GM19043 (cell line): ENCODE measurements at regions not wholly inside any gene's neighbourhood (a gene's known extent, or its start where the extent isn't known, plus 50 kb on each side); places are given as distances from the start of the nearest gene placed in this dataset.
"Not testable (repeated sequence)": the region's sequence is repeated elsewhere in the genome, so short reads cannot be mapped to it uniquely, and the experiment has no call there.

Experiments used
- ATAC-seq: cut with Tn5 transposase; IDR thresholded peaks from one replicate; pipeline ENCODE4 v1.9.1; 2021; ENCODE audit warnings: low read depth; ENCODE audit not compliant: unreplicated experiment

DNA sequence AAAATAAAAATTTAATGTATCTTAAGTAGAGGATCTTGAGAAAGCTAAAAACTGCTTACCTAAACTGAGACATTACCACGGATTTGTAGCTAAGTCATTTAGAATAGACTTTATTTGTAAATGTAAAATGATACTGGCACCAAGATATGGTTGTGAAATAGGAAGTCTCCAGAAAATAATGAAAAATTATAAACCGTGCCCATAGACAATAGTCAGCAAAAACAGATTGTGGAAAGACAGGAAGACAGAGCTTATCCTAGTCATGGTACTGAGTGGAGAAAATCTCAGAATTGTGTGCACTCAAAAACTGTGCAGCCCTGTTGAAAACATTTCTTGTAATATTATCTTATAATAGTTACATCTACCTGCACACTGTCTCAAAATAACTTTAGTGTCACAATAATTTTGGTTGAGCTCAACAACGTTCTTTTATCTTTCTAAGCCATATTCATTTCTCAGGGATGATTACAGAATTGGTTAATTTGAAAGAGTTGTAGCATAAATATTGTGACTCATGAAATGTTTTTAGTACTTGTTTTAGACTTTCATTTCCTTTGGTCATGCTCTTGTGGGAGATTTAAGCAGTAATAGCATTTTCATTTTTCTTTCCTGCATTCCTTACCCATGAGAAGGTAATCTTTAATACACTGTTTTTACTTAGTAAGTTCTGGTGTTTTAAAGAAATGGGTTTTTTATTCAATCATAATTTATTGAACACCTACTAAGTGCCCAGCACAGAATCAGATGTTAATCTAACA lies 174.5 kb downstream of the SOX4 start:
- no peak for ATAC-seq

DNA sequence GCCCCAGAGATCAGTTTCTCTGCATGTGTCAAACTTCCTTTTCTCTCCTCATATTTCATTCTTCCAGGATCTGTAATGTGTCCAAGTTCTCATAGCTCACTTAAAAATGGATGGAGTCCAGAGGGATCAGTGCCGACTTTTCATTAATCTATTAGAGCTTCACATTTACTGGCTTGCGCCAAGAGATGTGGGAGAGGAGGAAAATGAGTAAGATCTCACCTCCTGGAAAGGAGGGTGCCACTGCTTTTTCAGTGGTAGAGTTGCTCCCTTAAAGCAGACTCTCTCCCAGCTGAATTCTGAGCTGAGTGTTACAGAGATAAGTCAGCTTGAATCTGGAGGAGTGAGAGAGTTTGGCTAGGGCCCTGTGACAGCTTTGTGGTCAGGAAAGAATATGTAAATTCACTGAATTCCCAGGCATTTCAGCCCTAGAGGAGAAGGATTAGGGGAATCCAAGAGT lies 175.9 kb downstream of the SOX4 start:
- ATAC-seq, result no peak

DNA sequence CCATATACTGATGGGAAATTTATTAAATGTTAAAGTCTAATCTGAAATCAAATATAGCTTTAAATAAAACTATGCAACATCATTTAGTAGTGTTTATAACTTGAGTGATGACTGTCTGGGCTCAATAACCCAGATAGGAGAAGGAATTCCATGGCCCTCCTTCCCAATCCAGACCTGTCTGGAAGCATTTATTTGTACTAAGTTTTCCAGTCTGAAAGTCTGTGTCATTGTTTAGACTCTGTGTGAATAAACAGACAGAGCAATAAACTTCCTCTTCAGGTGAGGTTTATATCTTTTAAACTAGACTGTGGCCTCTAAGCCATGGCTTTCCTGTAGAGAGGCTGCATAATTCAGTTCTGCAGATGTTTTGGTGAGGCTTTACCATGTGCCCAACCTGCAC lies 176.4 kb downstream of the SOX4 start:
- no peak for ATAC-seq

DNA sequence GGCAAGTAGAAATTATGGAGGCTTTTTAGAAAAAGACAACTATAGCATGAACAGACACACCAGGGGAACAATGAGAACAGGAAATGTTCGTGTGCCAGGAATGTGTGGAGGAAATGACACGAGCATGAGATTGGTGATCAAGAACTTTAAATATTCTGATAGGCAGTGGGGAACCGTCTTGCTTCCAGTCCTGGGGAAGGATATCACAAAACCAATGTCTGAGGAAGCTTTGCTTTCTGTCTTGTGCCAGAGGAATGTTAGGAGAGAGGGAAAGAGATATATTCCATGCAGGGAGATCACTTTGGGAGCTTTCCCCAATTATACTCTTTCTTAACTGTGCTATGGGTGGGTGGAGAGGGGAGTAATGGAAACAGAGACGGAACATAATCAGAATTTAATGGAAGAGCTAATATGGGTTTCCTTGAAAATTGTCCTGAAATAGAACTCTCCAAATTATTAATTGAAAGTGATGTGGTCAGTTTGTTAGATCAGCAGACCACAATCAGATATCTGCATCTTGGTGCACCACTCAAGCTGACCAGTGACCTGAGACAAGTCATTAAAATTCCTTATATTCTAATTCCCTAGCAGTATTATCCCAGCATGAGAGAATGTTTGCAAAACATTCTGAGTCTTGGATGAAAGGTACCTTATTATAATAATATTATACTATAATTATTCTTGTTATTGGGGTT lies 178.2 kb downstream of the SOX4 start:
- no peak for ATAC-seq

DNA sequence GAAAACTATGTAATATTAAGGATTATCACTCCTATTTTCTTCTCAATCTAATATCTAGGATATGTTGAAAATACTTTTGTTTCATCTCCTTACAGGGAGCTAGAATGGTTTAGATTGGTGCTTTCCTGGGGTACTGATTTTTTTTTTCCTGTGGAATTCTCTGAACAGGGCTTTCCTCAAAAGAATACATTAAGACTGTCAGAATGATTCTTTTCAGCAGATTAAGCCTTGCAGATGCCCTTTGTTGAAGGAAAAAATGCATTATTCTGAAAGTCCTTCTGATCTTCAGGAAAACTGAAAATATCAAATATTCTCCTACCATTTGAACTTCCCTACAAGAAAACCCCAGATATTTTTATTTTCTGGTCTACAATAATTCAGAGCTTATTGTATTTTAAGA lies 178.9 kb downstream of the SOX4 start:
- ATAC-seq, result no peak

DNA sequence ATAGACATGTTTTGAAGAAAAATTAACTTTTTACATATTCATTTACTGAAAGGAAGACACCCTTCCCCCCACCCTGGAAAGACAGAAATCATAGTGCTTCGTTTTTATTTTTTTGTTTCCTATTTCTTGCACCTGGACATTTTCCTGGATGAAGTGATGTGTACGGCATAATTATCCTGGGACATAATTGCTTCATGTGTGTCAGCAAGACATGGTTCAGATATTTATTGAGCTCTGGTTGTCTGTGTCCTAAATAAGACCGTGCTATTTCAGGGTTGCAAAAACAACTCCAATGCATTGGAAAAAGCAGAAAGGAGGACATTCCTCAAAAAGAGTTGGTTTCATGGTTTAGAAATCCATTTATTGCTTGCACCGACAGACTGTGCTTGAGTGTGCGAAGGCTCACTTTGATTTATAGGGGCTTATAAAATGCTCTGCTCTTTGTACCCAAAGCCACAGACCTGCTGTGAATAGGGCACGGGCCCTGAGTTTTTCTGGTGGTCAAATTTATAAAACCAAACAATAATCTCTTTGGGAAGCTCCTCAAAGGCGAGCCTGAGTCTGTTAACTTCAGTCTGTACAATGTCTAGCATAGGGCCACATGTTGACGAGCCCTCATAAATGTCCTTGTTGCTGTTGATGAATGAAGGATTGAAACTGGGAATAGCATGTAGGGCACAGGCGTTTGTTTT lies 179.5 kb downstream of the SOX4 start:
- no peak for ATAC-seq

DNA sequence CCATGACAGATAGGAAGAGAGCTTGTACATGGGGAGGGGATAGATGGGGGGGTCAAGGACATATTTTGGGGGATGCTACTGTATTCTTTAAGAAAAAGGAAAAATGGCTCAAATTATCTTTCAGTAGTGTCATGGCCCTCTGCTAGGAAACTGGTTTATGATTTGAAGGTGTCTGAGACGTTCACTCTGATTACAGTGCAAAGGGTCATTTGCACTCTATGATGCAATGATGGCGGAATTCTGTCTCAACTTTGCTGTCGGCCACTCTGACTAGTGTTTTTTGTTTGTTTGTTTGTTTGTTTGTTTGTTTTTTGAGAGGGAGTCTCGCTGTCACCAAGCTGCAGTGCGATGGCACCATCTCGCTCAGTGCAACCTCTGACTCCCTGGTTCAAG lies 180.0 kb downstream of the SOX4 start:
- ATAC-seq, result no peak

DNA sequence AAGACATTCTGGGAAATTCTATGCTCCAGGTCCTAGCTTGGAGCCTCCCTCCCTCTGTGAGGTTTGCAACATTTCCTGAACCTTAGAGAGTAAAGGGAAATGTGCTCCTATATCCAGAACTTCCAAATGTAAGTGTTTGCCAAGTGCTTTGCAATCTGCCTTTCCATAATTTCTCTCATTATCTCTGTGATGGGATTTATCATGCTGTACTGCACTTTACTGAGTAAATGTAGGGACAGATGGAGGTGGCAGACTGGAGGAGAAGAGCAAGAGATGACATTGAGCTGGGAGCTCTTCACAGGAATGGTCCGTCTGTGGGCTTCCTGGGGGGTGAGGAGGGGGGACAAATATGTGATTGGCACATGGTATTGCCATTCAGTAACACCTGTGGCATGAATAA lies 184.3 kb downstream of the SOX4 start:
- no peak for ATAC-seq

DNA sequence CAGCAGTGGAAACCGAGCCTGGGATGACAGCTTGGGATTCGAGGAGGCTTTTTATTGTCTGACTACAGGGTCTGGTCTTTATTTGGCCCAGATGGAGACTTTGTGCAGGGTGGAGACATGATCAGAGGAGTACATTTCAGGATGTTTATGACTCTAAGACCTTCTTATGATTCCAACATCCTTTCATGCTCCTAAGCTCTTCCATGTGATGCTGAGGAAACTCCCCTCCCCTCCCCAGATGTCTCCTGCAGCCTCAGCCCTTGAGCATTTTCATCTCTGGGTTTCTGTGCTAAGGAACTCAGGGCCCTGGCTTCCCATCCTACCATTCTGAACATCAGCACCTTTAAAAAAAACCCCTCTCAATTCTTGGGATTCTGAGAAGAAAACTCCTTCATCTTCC lies 186.6 kb downstream of the SOX4 start:
- no peak for ATAC-seq

DNA sequence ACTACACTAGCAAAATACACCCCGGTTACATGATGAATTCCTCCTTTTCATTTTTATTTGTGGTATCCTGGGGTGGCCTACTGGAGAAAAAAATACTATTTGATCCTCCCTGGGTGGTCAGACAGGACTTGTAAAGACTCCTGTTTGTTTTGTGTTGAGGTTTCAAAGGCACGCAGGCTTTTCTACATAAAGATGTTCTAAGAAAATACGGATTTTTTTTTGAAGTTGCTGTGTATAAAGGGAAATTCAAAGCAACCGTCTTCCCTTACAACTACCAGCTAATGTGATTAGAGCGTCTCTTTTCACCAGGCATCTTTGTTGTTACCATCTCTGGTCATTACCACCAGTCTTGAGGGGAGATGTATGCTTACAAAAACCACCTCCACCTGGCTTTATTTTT lies 187.1 kb downstream of the SOX4 start:
- no peak for ATAC-seq

DNA sequence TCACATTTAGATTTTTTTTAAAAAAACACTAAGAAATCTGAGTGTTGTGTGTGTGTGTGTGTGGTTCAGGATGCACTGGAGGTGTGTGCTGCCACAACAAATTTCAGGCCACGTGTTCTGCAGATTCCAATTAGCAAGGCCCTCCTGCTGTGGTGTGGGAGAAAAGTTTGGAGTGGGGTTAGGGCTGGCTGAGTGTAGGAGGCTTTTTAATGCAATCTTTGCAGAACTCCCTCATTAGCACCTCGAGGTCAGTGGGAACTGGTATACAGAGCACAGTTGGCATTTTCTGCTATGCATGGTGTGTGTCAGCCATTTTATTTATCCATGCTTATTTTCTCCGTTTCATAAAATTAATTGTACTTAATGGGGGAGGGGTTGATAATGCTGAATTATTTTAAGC lies 187.6 kb downstream of the SOX4 start:
- ATAC-seq, result no peak

DNA sequence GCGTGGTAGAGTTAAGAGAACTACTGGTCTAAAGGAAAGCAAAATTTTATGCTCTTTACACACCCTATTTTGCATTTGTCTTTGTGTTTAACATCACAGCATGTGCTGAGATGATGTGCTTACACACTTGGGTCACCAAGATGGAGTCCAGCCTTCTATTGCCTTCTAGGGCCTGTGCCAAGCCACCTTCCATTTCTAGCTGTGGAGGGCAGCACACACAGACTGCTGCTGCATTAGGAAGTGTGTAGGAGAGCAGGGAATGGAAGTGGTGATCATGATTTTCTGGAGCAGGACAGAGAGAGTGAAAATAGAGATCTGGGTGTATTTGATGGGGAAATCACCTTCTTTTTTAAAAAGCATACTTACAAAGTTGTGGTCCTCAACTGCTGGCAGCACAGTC lies 191.6 kb downstream of the SOX4 start:
- ATAC-seq, result no peak

DNA sequence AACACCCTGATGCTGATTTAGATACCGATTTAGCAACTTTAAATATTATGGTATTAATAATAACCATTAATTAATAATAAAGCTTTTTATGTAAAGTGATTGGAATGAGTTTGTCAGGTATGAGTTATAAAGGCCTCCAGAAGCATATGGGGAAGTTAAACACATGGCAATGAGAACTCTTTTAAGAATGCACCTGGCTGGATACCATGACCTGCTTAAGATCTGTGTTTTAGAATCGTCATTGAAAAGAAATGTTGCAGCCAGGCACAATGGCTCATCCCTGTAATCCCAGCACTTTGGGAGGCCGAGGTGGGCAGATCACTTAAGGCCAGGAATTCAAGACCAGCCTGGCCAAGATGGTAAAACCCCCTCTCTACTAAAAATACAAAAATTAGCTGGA lies 197.5 kb downstream of the SOX4 start:
- ATAC-seq, result no peak

DNA sequence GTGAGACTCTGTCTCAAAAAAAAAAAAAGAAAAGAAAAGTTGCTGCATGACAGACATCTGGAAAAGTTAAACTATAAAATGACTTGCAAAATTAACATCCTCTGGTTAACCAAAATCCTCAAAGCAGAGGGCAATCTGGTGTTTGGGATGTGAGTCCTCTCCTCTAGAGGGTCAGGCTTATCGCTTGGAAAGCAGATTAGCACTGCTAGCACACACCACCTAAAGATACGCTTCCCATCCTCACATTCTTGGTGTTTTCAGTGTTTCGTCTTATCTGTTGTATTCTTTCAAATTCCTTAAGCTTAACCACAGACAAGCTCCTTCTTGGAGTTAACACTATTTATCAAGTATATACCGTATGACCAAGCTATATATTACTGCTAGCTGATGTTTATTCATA lies 198.0 kb downstream of the SOX4 start:
- no peak for ATAC-seq

DNA sequence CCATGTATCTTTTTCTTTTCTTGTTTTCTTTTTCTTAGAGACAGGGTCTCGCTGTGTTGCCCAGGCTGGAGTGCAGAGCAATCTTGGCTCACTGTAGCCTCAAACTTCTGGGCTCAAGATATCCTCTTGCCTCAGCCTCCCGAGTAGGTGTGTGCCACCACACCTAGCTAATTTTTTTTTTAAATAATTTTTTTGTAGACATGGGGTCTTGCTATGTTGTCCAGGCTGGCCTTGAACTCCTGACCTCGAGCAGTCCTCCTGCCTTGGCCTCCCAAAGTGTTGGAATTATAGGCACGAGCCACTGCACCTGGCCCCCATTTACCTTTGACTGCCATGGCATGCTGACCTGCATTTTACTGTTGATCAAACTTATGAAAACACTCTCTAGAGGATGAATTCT lies 198.6 kb downstream of the SOX4 start:
- no peak for ATAC-seq

DNA sequence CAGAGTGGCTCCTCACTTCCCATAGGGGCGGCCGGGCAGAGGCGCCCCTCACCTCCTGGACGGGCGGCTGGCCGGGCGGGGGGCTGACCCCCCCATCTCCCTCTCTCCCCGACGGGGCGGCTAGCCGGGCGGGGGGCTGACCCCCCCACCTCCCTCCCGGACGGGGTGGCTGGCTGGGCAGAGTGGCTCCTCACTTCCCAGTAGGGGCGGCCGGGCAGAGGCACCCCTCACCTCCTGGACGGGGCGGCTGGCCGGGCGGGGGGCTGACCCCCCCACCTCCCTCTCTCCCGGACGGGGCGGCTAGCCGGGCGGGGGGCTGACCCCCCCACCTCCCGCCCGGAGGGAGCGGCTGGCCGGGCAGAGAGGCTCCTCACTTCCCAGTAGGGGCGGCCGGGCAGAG lies 203.4 kb downstream of the SOX4 start:
- not testable (repeated sequence) for ATAC-seq

DNA sequence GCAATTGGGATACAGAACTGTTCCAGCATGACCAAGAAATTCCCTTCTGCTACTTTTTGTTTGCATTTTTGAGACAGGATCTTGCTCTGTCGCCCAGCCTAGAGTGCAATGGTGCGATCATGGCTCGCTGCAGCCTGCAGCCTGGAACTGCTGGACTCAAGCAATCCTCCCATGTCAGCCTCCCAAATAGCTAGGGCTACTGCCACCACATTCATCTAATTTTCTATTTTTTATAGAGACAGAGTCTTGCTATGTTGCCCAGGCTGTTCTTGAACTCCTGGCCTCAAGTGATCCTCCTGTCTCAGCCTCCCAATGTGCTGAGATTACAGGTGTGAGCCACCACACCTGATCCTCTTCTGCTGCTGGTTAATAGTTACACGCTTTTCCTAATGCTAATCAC lies 204.9 kb downstream of the SOX4 start:
- no peak for ATAC-seq

DNA sequence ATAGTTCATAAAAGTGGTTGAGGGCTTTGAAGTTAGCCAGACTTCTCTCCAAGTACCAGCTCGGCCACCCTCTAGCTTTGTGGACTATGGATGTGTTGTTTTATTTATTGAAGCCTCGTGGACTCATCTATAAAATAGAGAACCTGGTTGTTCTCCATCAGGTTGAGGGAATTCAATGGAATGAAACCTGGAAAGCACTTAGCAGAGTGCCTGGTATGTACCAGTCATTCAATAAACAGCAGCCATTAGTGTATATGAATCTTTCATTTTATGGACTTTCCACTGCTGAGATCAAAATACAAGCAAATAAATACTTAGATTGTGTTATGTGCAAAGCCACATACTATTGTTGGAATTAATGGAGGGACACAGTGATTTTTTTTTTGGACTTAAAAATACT lies 206.8 kb downstream of the SOX4 start:
- no peak for ATAC-seq

DNA sequence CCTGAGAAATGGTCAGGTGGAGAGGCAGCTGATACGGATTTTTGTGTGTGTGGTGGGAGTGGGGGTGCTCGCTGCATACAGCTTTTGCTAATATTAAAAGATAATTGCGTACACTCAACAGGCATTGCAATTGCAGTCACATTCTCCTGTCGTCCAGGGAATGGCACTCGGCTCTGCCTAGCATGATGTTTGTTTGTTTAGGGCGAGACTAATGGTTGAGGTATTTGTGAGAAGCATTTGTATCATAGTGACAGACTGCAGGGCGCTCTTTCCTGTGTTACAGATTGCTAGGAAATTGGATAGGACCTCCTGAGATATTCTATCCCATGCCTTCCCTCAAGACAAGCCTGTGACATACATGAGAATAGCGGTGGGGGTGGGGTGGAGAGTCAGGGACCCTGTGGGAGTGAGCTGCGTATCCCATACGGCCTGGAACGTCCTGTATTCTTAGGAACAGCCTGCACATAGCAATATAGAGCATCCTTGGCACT lies 207.4 kb downstream of the SOX4 start:
- no peak for ATAC-seq

DNA sequence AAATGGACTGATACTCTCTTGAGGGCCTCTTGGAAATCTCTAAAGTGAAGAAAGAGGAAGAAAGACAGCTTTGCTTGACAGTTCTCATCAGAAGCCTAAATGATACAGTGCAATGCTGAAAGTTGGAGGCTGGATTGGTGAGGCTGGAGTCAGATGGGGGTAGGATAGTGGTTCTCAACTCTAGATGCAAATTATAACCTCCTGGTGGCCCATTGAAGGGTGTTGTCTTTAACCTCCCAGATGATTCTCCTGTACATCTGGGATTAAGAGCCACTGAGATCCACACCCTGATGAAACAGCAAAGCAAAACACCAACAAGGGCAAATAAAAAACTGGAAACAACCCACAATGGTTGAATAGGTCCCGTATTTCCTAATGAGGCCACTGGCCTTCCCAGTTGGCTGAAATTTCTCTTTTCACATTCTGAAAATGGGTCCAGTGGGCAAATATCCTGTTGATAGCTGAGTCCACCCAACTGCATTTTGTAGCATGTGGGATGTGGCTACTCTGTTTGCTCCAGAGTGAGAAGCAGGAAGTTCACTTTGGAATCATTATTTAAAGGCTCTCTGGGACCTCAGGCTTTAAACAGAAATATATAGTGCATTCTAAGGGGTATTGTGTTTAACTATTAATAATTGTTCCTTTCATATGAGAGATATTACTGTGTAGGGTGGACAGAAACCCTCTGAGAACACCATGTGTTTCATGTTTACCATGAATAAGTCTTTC lies 208.1 kb downstream of the SOX4 start:
- no peak for ATAC-seq
